ENCODE measurements at regions not wholly inside any gene's neighbourhood (a gene's known extent, or its start where the extent isn't known, plus 50 kb on each side); places are given as distances from the start of the nearest gene placed in this dataset.

GRCh38 chr3:164094546-164094945, 983.8 kb downstream of the SI start:
- H3K27me3 ChIP-seq = no peaks in the 10 kb centered on the region
- no peak for ATAC-seq
- TF ChIP-seq CTCF (IDR thresholded peaks at IDR 0.05 in 4 of 5, conservative IDR thresholded peaks at IDR 0.05 in 1 of 5) = no peak
- TF ChIP-seq POLR2A (IDR thresholded peaks at IDR 0.05) = no peak
- H3K27ac ChIP-seq = no peak overlapping the region
- DNase-seq = no peak
- no peaks in the 10 kb centered on the region for H3K4me1 ChIP-seq
- H3K4me3 ChIP-seq = no peak overlapping the region
- no peaks in the 10 kb centered on the region for H3K36me3 ChIP-seq
- intact Hi-C loops (cut with DNase I; ENCODE audit: low total_unique reads) (no loop called here), in situ Hi-C loops (cut with MboI; ENCODE audit: low sequenced_read_pairs in 4 of 4) (no loop called here)
- no peaks in the 10 kb centered on the region for H3K9me3 ChIP-seq

GRCh38 chr3:164080208-164080607, 998.1 kb downstream of the SI start:
- no peak overlapping the region for H3K27ac ChIP-seq
- H3K4me3 ChIP-seq = no peak overlapping the region
- H3K4me1 ChIP-seq = no peaks in the 10 kb centered on the region
- in situ Hi-C loops (cut with MboI; ENCODE audit: low sequenced_read_pairs in 4 of 4) = no loop called here
- ATAC-seq = no peak
- intact Hi-C loops (cut with DNase I; ENCODE audit: low total_unique reads) = no loop called here
- H3K36me3 ChIP-seq = no peaks in the 10 kb centered on the region
- no peak for DNase-seq
- TF ChIP-seq POLR2A (IDR thresholded peaks at IDR 0.05) = no peak
- no peak for TF ChIP-seq CTCF (IDR thresholded peaks at IDR 0.05 in 4 of 5, conservative IDR thresholded peaks at IDR 0.05 in 1 of 5)
- H3K9me3 ChIP-seq = no peaks in the 10 kb centered on the region
- no peaks in the 10 kb centered on the region for H3K27me3 ChIP-seq

GRCh38 chr3:164064298-164064697, 1014.0 kb downstream of the SI start:
- TF ChIP-seq CTCF (IDR thresholded peaks at IDR 0.05 in 4 of 5, conservative IDR thresholded peaks at IDR 0.05 in 1 of 5) = no peak
- no peak for DNase-seq
- Histone ChIP-seq H3K4me3 (no peak overlapping the region), H3K36me3 (no peaks in the 10 kb centered on the region), H3K4me1 (no peaks in the 10 kb centered on the region), H3K27ac (no peak overlapping the region), H3K9me3 (no peaks in the 10 kb centered on the region), H3K27me3 (no peaks in the 10 kb centered on the region)
- intact Hi-C loops (cut with DNase I; ENCODE audit: low total_unique reads) (no loop called here), in situ Hi-C loops (cut with MboI; ENCODE audit: low sequenced_read_pairs in 4 of 4) (no loop called here)
- ATAC-seq = no peak

GRCh38 chr3:164060923-164061322, 1017.4 kb downstream of the SI start:
- in situ Hi-C loops (cut with MboI; ENCODE audit: low sequenced_read_pairs in 4 of 4) (no loop called here), intact Hi-C loops (cut with DNase I; ENCODE audit: low total_unique reads) (no loop called here)
- Histone ChIP-seq H3K27ac (no peak overlapping the region), H3K36me3 (no peaks in the 10 kb centered on the region), H3K4me3 (no peak overlapping the region), H3K4me1 (no peaks in the 10 kb centered on the region), H3K27me3 (no peaks in the 10 kb centered on the region), H3K9me3 (no peaks in the 10 kb centered on the region)
- no peak for ATAC-seq
- no peak for TF ChIP-seq POLR2A (IDR thresholded peaks at IDR 0.05)
- no peak for TF ChIP-seq CTCF (IDR thresholded peaks at IDR 0.05 in 4 of 5, conservative IDR thresholded peaks at IDR 0.05 in 1 of 5)
- no peak for DNase-seq

GRCh38 chr3:164049847-164050246, 1028.4 kb downstream of the SI start:
- H3K4me3 ChIP-seq = no peak overlapping the region
- in situ Hi-C loops (cut with MboI; ENCODE audit: low sequenced_read_pairs in 4 of 4) = no loop called here
- no peaks in the 10 kb centered on the region for H3K4me1 ChIP-seq
- TF ChIP-seq CTCF (IDR thresholded peaks at IDR 0.05 in 4 of 5, conservative IDR thresholded peaks at IDR 0.05 in 1 of 5) (no peak), POLR2A (IDR thresholded peaks at IDR 0.05) (no peak)
- intact Hi-C loops (cut with DNase I; ENCODE audit: low total_unique reads) = no loop called here
- H3K27me3 ChIP-seq = no peaks in the 10 kb centered on the region
- H3K36me3 ChIP-seq = no peaks in the 10 kb centered on the region
- no peak overlapping the region for H3K27ac ChIP-seq
- DNase-seq = no peak
- ATAC-seq = no peak
- no peaks in the 10 kb centered on the region for H3K9me3 ChIP-seq

All from gastrocnemius medialis (tissue), 4 donors.